Keratinocyte (primary cell): ENCODE measurements at regions not wholly inside any gene's neighbourhood (a gene's known extent, or its start where the extent isn't known, plus 50 kb on each side); places are given as distances from the start of the nearest gene placed in this dataset.

Experiments
- CTCF ChIP-seq, 3 experiments: IDR thresholded peaks in 1 of 3; conservative IDR thresholded peaks in 1 of 3; optimal IDR thresholded peaks in 1 of 3; 2 replicates in 2 of 3; 3 replicates in 1 of 3; pipeline versions ENCODE3 to v1.5.1; 2011; ENCODE audit warnings: low read length in 3 of 3, mild to moderate bottlenecking in 3 of 3, moderate library complexity in 2 of 3, control low read depth in 1 of 3, inconsistent platforms in 1 of 3; ENCODE audit not compliant: insufficient read depth in 2 of 3; ENCODE audit errors: extremely low read depth in 1 of 3
- EZH2 ChIP-seq: IDR thresholded peaks from one replicate; pipeline ENCODE4 v1.6.1; 2012; ENCODE audit warnings: inconsistent platforms, mild to moderate bottlenecking, low read length, moderate library complexity

GRCh38 chr12:92334552-92334951 lies 188.9 kb upstream of the BTG1 start:
- TF ChIP-seq CTCF (optimal IDR thresholded peaks at IDR 0.05 in 1 of 3, IDR thresholded peaks at IDR 0.05 in 1 of 3, conservative IDR thresholded peaks at IDR 0.05 in 1 of 3; ENCODE audit: extremely low read depth in 1 of 3, insufficient read depth in 2 of 3, low read length in 3 of 3) (no peak), EZH2 (no peak)
